GM19328 (cell line): ENCODE measurements at regions not wholly inside any gene's neighbourhood (a gene's known extent, or its start where the extent isn't known, plus 50 kb on each side); places are given as distances from the start of the nearest gene placed in this dataset.

Experiments used
- ATAC-seq: cut with Tn5 transposase; IDR thresholded peaks from one replicate; pipeline ENCODE4 v1.9.1; 2021; ENCODE audit warnings: mild to moderate bottlenecking, moderate library complexity; ENCODE audit not compliant: unreplicated experiment

- no peak for ATAC-seq
Observed at GRCh38 chr6:12648171-12648570, 68.4 kb upstream of the PHACTR1 start.

GRCh38 chr6:12649325-12649724 lies 67.2 kb upstream of the PHACTR1 start:
- no peak for ATAC-seq

- no peak for ATAC-seq
Observed at GRCh38 chr6:12653486-12653885, 63.1 kb upstream of the PHACTR1 start.

- ATAC-seq, result no peak
Observed at GRCh38 chr6:12654107-12654506, 62.5 kb upstream of the PHACTR1 start.

- ATAC-seq, result no peak
Observed at GRCh38 chr6:12654514-12654913, 62.1 kb upstream of the PHACTR1 start.

- ATAC-seq, result no peak
Observed at GRCh38 chr6:12656906-12657305, 59.7 kb upstream of the PHACTR1 start.

GRCh38 chr6:12657884-12658283 lies 58.7 kb upstream of the PHACTR1 start:
- no peak for ATAC-seq

GRCh38 chr6:12661432-12662089 lies 55.0 kb upstream of the PHACTR1 start:
- no peak for ATAC-seq
